ENCODE measurements at regions not wholly inside any gene's neighbourhood (a gene's known extent, or its start where the extent isn't known, plus 50 kb on each side); places are given as distances from the start of the nearest gene placed in this dataset.

DNA sequence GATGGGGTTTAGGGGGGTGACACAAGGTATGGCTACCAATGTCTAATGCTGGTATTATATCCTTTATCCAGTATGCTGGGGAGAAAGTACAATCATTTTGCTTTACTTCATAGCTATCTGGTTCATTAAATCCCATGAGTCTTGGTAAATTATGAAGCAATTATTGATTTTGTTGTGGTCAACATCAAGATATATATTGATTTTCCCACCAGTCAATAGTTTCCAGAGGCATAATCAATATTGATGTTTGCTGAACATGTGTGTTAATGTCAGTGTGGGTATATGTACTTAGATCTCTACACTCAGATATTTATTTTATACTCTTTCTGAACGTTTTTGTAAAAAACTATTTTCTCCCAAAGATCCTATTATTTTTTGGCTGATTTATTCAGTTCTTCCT is 155.5 kb downstream of the BACH1 start:
- ATAC-seq (ENCODE audit: low FRiP score) (no peak), DNase-seq (ENCODE audit: low spot score) (no peak)
- TF ChIP-seq, protein P1, sequence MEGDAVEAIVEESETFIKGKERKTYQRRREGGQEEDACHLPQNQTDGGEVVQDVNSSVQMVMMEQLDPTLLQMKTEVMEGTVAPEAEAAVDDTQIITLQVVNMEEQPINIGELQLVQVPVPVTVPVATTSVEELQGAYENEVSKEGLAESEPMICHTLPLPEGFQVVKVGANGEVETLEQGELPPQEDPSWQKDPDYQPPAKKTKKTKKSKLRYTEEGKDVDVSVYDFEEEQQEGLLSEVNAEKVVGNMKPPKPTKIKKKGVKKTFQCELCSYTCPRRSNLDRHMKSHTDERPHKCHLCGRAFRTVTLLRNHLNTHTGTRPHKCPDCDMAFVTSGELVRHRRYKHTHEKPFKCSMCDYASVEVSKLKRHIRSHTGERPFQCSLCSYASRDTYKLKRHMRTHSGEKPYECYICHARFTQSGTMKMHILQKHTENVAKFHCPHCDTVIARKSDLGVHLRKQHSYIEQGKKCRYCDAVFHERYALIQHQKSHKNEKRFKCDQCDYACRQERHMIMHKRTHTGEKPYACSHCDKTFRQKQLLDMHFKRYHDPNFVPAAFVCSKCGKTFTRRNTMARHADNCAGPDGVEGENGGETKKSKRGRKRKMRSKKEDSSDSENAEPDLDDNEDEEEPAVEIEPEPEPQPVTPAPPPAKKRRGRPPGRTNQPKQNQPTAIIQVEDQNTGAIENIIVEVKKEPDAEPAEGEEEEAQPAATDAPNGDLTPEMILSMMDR (IDR thresholded peaks at IDR 0.05): no peak

DNA sequence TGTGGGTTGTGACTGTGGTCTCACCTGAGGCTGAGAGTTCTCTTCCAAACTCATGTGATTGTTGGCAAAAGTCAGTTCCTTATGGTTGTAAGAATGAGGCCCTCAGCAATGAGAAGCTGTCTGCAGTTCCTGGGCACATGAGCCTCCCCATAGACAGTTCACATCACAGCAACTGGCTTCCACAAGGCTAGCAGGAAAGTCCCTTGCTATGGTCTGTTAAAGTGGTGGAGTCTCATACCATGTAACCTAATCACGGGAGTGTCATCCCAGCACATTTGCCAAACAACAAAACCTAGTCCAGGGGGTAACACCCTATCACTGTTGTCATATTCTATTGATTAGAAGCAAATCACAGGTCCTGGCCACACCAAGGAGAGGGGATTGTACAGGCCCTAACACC is 163.8 kb downstream of the BACH1 start:
- TF ChIP-seq, protein P1 (IDR thresholded peaks at IDR 0.05): no peak
- ATAC-seq (ENCODE audit: low FRiP score) (no peak), DNase-seq (ENCODE audit: low spot score) (no peak)

DNA sequence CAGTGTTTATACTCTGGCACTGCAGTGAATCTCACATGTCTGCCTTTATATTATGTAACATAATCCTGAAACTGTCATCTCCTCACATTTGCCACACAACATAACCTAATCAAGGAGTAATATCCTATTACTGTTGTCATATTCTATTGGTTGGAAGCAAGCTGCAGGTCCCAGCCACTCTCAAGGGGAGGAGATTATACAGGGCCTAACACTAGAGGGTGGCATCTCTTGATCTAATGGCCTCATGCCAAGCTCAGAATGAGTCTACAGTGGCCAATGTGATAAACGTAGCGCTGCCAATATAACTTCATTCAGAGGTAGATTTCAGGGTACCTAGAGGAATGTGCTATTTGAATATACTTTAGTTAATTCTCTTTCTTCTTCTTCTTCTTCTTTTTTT is 166.8 kb downstream of the BACH1 start:
- DNase-seq (ENCODE audit: low spot score) (no peak), ATAC-seq (ENCODE audit: low FRiP score) (no peak)
- TF ChIP-seq, protein P1 (IDR thresholded peaks at IDR 0.05): no peak

DNA sequence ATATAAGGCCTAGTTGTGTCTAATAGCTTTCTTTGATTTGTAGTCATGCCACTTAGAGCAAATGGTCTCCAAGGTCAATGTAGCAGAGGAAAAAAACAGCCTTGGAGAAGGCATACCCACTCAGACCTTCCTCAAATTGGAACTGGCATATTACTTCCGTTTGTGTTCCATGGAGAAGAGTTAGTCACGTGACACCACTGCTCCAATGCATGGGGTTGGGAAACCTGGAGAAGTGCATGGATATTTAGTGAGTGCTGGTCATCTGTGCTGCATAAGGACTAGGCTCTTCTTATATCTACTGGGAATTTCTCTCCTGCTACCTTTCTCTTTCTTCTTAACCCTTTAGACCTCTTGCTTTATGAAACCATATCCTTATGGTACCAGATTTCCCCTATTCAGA is 167.8 kb downstream of the BACH1 start:
- TF ChIP-seq, protein P1 (IDR thresholded peaks at IDR 0.05): no peak
- DNase-seq (ENCODE audit: low spot score): no peak
- no peak for ATAC-seq (ENCODE audit: low FRiP score)

DNA sequence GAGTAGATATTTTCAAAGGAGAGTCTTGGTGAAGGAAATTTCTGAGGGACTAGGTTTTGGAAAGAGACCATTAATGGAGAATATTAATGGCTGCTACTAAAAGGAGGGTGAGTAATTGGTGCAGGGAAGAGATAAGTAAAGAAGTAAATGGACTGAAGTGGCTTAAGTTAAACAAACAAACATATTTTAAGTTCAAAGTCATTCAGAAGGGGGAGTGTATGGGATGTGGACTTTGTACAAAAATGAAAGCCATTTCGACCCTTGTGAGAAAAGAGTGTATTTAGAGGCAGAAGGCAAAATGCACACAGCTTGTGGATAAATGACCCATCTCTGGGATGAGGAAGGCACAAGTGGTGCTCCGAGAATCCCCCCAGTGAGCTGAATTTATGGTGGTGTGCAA is 171.7 kb downstream of the BACH1 start:
- TF ChIP-seq, protein P1 (IDR thresholded peaks at IDR 0.05): no peak
- DNase-seq (ENCODE audit: low spot score): no peak
- ATAC-seq (ENCODE audit: low FRiP score): no peak

DNA sequence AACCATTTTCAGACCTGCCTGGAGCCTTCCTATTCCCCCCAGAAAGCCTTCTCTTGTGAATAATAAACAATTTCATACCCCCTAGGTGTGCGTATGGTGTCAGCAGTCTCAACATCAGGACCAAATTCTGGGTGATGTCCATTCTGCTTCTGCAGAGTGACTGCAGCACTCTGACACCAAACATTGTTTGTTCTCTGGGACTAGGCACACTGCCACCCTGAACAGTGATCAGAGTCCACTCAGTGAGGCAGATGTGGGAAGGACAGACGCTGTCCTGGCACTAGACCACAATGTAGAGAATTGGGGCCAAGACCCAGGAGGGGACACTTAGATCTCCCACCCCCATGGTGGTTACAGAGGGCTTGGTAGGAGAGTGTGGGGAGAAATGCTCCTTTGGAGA is 175.1 kb downstream of the BACH1 start:
- TF ChIP-seq, protein P1 (IDR thresholded peaks at IDR 0.05): no peak
- no peak for ATAC-seq (ENCODE audit: low FRiP score)

DNA sequence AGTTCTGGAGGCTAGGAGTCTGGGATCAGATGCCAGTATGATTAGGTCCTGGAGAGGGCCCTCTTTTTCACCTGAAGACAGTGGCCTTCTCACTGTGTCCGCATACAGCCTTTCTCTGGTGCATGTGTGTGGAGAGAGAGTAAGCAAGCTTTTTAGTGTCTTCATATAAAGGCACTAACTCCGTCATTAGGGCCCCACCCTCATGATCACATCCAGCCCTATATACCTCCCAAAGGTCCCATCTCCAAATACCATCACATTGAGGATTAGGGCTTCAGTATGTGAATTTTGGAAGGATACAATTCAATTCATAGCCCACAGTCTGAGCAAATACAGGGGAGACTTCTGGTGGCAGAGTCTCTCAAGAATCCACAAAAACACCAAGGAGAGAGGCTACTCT is 176.6 kb downstream of the BACH1 start:
- ATAC-seq (ENCODE audit: low FRiP score) (no peak), DNase-seq (ENCODE audit: low spot score) (no peak)
- TF ChIP-seq, protein P1 (IDR thresholded peaks at IDR 0.05): no peak

More for the DNA sequence above, 175.1 kb downstream of the BACH1 start:
- no peak for DNase-seq (ENCODE audit: low spot score)
